ENCODE measurements at regions not wholly inside any gene's neighbourhood (a gene's known extent, or its start where the extent isn't known, plus 50 kb on each side); places are given as distances from the start of the nearest gene placed in this dataset.

DNA sequence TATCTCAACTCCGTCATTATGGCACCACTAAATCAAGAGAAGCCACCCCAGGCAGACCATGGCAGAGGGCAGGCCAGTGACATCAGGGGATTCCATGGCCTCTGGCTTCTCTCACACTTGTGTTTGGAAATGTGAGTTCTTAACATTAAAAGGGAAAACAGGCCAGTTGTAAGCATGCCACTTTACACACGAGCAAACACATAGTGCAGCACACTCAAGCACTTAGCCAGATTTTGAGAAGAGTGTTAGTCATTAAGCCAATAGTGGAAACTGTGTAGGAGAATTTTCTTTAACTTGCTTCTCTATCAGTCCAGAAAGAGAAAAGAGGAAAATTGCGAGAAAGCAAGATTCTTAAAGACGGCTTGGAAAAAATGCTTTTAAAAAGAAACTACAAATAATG, 401.5 kb downstream of the TDRD3 start:
- Histone ChIP-seq H3K27ac (no peak overlapping the region), H3K4me1 (replicated peaks; ENCODE audit: insufficient read depth) (no peaks in the 10 kb centered on the region), H3K36me3 (ENCODE audit: low read depth) (no peaks in the 10 kb centered on the region), H3K9me3 (ENCODE audit: insufficient read depth, low read depth) (no peaks in the 10 kb centered on the region), H3K79me2 (ENCODE audit: low read depth) (no peaks in the 10 kb centered on the region), H3K4me2 (no peak overlapping the region), H3F3A (ENCODE audit: insufficient read depth, low read depth) (no peaks in the 10 kb centered on the region), H2AFZ (no peak overlapping the region), H4K20me1 (ENCODE audit: insufficient read depth) (no peaks in the 10 kb centered on the region), H3K4me3 (no peak overlapping the region), H3K27me3 (ENCODE audit: insufficient read depth, low read depth) (no peaks in the 10 kb centered on the region), H3K9me2 (ENCODE audit: insufficient read depth) (no peaks in the 10 kb centered on the region)
- no peak for DNase-seq
- intact Hi-C loops (cut with micrococcal nuclease; ENCODE audit: unreplicated experiment) = no loop called here
- ChIA-PET CTCF (no interaction called here), POLR2A (ENCODE audit: unreplicated experiment) (no interaction called here)
- BruUV-seq (replicated peaks) = no TSS peak
- TF ChIP-seq EZH2 (IDR thresholded peaks at IDR 0.05; ENCODE audit: low read depth) = no peak
- TF ChIP-seq, protein P1, sequence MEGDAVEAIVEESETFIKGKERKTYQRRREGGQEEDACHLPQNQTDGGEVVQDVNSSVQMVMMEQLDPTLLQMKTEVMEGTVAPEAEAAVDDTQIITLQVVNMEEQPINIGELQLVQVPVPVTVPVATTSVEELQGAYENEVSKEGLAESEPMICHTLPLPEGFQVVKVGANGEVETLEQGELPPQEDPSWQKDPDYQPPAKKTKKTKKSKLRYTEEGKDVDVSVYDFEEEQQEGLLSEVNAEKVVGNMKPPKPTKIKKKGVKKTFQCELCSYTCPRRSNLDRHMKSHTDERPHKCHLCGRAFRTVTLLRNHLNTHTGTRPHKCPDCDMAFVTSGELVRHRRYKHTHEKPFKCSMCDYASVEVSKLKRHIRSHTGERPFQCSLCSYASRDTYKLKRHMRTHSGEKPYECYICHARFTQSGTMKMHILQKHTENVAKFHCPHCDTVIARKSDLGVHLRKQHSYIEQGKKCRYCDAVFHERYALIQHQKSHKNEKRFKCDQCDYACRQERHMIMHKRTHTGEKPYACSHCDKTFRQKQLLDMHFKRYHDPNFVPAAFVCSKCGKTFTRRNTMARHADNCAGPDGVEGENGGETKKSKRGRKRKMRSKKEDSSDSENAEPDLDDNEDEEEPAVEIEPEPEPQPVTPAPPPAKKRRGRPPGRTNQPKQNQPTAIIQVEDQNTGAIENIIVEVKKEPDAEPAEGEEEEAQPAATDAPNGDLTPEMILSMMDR (conservative IDR thresholded peaks at IDR 0.05) = no peak

DNA sequence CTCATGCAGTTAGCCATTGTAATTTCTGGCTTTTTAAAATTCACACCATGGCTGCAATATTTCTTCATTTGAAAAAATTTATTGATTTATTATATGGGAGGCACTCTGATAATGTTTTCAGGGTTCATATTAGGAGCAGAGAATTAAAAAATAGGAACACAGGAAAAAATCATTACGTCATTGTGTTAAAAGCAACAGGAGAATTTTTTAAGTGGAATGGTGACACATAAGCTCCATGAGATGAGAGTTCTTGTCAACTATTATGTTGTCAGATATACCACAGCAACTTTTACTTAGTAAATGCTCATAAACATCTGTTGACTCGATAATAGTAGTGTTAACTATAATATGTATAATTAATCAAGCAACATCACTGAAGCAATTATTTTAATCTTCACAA, 400.1 kb downstream of the TDRD3 start:
- TF ChIP-seq EZH2 (IDR thresholded peaks at IDR 0.05; ENCODE audit: low read depth) = no peak
- TF ChIP-seq, protein P1 (conservative IDR thresholded peaks at IDR 0.05) = no peak
- BruUV-seq (replicated peaks) = no TSS peak

DNA sequence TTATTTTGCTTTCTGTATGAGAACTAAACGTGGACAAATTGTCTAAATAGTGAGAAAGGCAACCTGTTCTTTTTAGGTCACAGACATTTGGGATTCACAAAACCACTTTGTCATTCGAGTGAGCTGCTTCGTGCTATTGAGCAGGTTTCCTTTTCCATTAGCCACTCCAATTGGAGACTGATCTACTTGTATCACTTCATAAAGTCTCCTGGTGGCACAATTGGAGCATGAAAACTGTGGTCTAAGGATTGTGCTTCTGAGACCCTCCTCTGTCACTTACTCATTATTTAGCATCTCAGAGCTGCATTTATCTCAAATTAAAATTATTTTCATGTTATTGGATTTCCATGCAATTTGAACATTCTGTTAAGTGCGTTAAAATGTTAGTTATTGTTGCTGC, 397.7 kb downstream of the TDRD3 start:
- no TSS peak for BruUV-seq (replicated peaks)
- H3F3A ChIP-seq (ENCODE audit: insufficient read depth, low read depth) = no peaks in the 10 kb centered on the region
- no peaks in the 10 kb centered on the region for H3K79me2 ChIP-seq (ENCODE audit: low read depth)
- no peak overlapping the region for H3K27ac ChIP-seq
- H3K27me3 ChIP-seq (ENCODE audit: insufficient read depth, low read depth) = no peaks in the 10 kb centered on the region
- H4K20me1 ChIP-seq (ENCODE audit: insufficient read depth) = no peaks in the 10 kb centered on the region
- no peak for DNase-seq
- ChIA-PET POLR2A (ENCODE audit: unreplicated experiment) (no interaction called here), CTCF (no interaction called here)
- no peaks in the 10 kb centered on the region for H3K9me2 ChIP-seq (ENCODE audit: insufficient read depth)
- no peaks in the 10 kb centered on the region for H3K36me3 ChIP-seq (ENCODE audit: low read depth)
- H3K9me3 ChIP-seq (ENCODE audit: insufficient read depth, low read depth) = no peaks in the 10 kb centered on the region
- TF ChIP-seq, protein P1 (conservative IDR thresholded peaks at IDR 0.05) = no peak
- no peak for TF ChIP-seq EZH2 (IDR thresholded peaks at IDR 0.05; ENCODE audit: low read depth)
- intact Hi-C loops (cut with micrococcal nuclease; ENCODE audit: unreplicated experiment) = no loop called here
- H2AFZ ChIP-seq = no peak overlapping the region
- no peaks in the 10 kb centered on the region for H3K4me1 ChIP-seq (replicated peaks; ENCODE audit: insufficient read depth)
- H3K4me3 ChIP-seq = no peak overlapping the region
- H3K4me2 ChIP-seq = no peak overlapping the region

More for the DNA sequence above, 400.1 kb downstream of the TDRD3 start:
- Histone ChIP-seq H3K4me2 (no peak overlapping the region), H3K36me3 (ENCODE audit: low read depth) (no peaks in the 10 kb centered on the region), H2AFZ (no peak overlapping the region), H4K20me1 (ENCODE audit: insufficient read depth) (no peaks in the 10 kb centered on the region), H3K9me3 (ENCODE audit: insufficient read depth, low read depth) (no peaks in the 10 kb centered on the region), H3K9me2 (ENCODE audit: insufficient read depth) (no peaks in the 10 kb centered on the region), H3F3A (ENCODE audit: insufficient read depth, low read depth) (no peaks in the 10 kb centered on the region), H3K79me2 (ENCODE audit: low read depth) (no peaks in the 10 kb centered on the region), H3K4me1 (replicated peaks; ENCODE audit: insufficient read depth) (no peaks in the 10 kb centered on the region), H3K27ac (no peak overlapping the region), H3K27me3 (ENCODE audit: insufficient read depth, low read depth) (no peaks in the 10 kb centered on the region), H3K4me3 (no peak overlapping the region)
- intact Hi-C loops (cut with micrococcal nuclease; ENCODE audit: unreplicated experiment) = no loop called here
- POLR2A ChIA-PET (ENCODE audit: unreplicated experiment) = no interaction called here
- DNase-seq = no peak
- CTCF ChIA-PET = no interaction called here
